Effector memory CD8-positive, alpha-beta T cell (primary cell): ENCODE measurements at regions not wholly inside any gene's neighbourhood (a gene's known extent, or its start where the extent isn't known, plus 50 kb on each side); places are given as distances from the start of the nearest gene placed in this dataset.
"Not testable (repeated sequence)": the region's sequence is repeated elsewhere in the genome, so short reads cannot be mapped to it uniquely, and the experiment has no call there.

Source experiments
- ATAC-seq: fragments of 150-1000 bp; cut with Tn5 transposase; replicated peaks from 2 replicates; pipeline ENCODE4 v1.10.0; 2021; ENCODE audit warnings: mild to moderate bottlenecking, moderate library complexity
- DNase-seq, 3 experiments: peaks; one replicate each; pipeline ENCODE4 v3.0.0; 2021
- H3K27ac Mint-ChIP-seq, 2 donors: one replicate each; pipeline ENCODE4 v1.8.0; 2022; ENCODE audit warnings: mild to moderate bottlenecking in 2 of 2, mixed read lengths in 2 of 2, moderate library complexity in 2 of 2
- H3K27me3 Mint-ChIP-seq, 2 donors: one replicate each; pipeline ENCODE4 v1.8.0; 2022; ENCODE audit warnings: mixed read lengths in 2 of 2
- H3K36me3 Mint-ChIP-seq: one replicate; pipeline ENCODE4 v1.8.0; 2022; ENCODE audit warnings: mild to moderate bottlenecking, moderate library complexity, mixed read lengths; ENCODE audit not compliant: insufficient read depth
- H3K4me1 Mint-ChIP-seq, 2 donors: one replicate each; pipeline ENCODE4 v1.8.0; 2022; ENCODE audit warnings: low read depth in 2 of 2, mixed read lengths in 2 of 2
- H3K4me3 Mint-ChIP-seq, 2 donors: one replicate each; pipeline ENCODE4 v1.8.0; 2022; ENCODE audit warnings: mild to moderate bottlenecking in 2 of 2, mixed read lengths in 2 of 2, moderate library complexity in 2 of 2
- H3K9me3 Mint-ChIP-seq, 2 donors: one replicate each; pipeline ENCODE4 v1.8.0; 2022; ENCODE audit warnings: mixed read lengths in 2 of 2

GRCh38 chr3:105958237-105959000 lies 89.6 kb upstream of the CBLB start:
- no peak for ATAC-seq
- peaks cover 2 to 4% of the 10 kb centered on the region in 2 donors for H3K4me1 Mint-ChIP-seq
- H3K4me3 Mint-ChIP-seq = no peak overlapping the region

GRCh38 chr3:105959851-105960250 lies 91.0 kb upstream of the CBLB start:
- no peak overlapping the region for H3K27ac Mint-ChIP-seq
- no peak for DNase-seq
- H3K4me1 Mint-ChIP-seq = peaks cover 2 to 4% of the 10 kb centered on the region in 2 donors
- H3K4me3 Mint-ChIP-seq = no peak overlapping the region
- no peaks in the 10 kb centered on the region for H3K9me3 Mint-ChIP-seq
- no peaks in the 10 kb centered on the region for H3K36me3 Mint-ChIP-seq
- no peak for ATAC-seq
- no peaks in the 10 kb centered on the region for H3K27me3 Mint-ChIP-seq

More at GRCh38 chr3:105958237-105959000, 89.6 kb upstream of the CBLB start:
- Mint-ChIP-seq H3K36me3 (no peaks in the 10 kb centered on the region), H3K27ac (peak overlapping the region in 1 of 2 donors; percentile 46), H3K27me3 (no peaks in the 10 kb centered on the region), H3K9me3 (no peaks in the 10 kb centered on the region)
- DNase-seq = no peak

- no peaks in the 10 kb centered on the region for H3K9me3 Mint-ChIP-seq
- no peak for ATAC-seq
- H3K27me3 Mint-ChIP-seq = no peaks in the 10 kb centered on the region
- H3K4me3 Mint-ChIP-seq = no peak overlapping the region
- H3K27ac Mint-ChIP-seq = no peak overlapping the region
- H3K4me1 Mint-ChIP-seq = peaks cover 0 to 2% of the 10 kb centered on the region in 2 donors
- H3K36me3 Mint-ChIP-seq = no peaks in the 10 kb centered on the region
- no peak for DNase-seq
These were observed 91.6 kb upstream of the CBLB start for GRCh38 chr3:105960381-105960780.

GRCh38 chr3:105963161-105963560 lies 94.3 kb upstream of the CBLB start:
- Mint-ChIP-seq H3K27me3 (no peaks in the 10 kb centered on the region), H3K4me1 (peaks cover 0 to 2% of the 10 kb centered on the region in 2 donors), H3K36me3 (no peaks in the 10 kb centered on the region), H3K4me3 (no peak overlapping the region), H3K27ac (no peak overlapping the region), H3K9me3 (no peaks in the 10 kb centered on the region)
- ATAC-seq (no peak), DNase-seq (no peak)

- H3K27ac Mint-ChIP-seq = no peak overlapping the region
- no peaks in the 10 kb centered on the region for H3K9me3 Mint-ChIP-seq
- no peak for DNase-seq
- H3K36me3 Mint-ChIP-seq = no peaks in the 10 kb centered on the region
- H3K4me1 Mint-ChIP-seq = no peaks in the 10 kb centered on the region
- H3K4me3 Mint-ChIP-seq = no peak overlapping the region
- no peak for ATAC-seq
- H3K27me3 Mint-ChIP-seq = no peaks in the 10 kb centered on the region
These were observed 96.6 kb upstream of the CBLB start for GRCh38 chr3:105965384-105965783.

GRCh38 chr3:105967117-105967516 lies 98.3 kb upstream of the CBLB start:
- Mint-ChIP-seq H3K4me1 (no peaks in the 10 kb centered on the region), H3K4me3 (no peak overlapping the region), H3K9me3 (peaks cover 8 to 11% of the 10 kb centered on the region in 2 donors), H3K36me3 (peaks cover 1% of the 10 kb centered on the region), H3K27me3 (no peaks in the 10 kb centered on the region), H3K27ac (no peak overlapping the region)
- ATAC-seq (no peak), DNase-seq (no peak)

GRCh38 chr3:105970283-105970682 lies 101.5 kb upstream of the CBLB start:
- Mint-ChIP-seq H3K4me3 (no peak overlapping the region), H3K4me1 (no peaks in the 10 kb centered on the region), H3K36me3 (peaks cover 2% of the 10 kb centered on the region), H3K27ac (no peak overlapping the region), H3K9me3 (peaks cover 11 to 13% of the 10 kb centered on the region in 2 donors), H3K27me3 (no peaks in the 10 kb centered on the region)
- DNase-seq (no peak), ATAC-seq (no peak)

- peaks cover 11 to 13% of the 10 kb centered on the region in 2 donors for H3K9me3 Mint-ChIP-seq
- H3K27ac Mint-ChIP-seq = no peak overlapping the region
- DNase-seq (no peak), ATAC-seq (no peak)
- H3K4me3 Mint-ChIP-seq = no peak overlapping the region
- no peaks in the 10 kb centered on the region for H3K27me3 Mint-ChIP-seq
- no peaks in the 10 kb centered on the region for H3K4me1 Mint-ChIP-seq
- H3K36me3 Mint-ChIP-seq = peaks cover 2% of the 10 kb centered on the region
These were observed 103.3 kb upstream of the CBLB start for GRCh38 chr3:105972069-105972468.

- Mint-ChIP-seq H3K4me1 (no peaks in the 10 kb centered on the region), H3K27me3 (no peaks in the 10 kb centered on the region), H3K4me3 (no peak overlapping the region), H3K9me3 (peaks cover 11 to 13% of the 10 kb centered on the region in 2 donors), H3K36me3 (peaks cover 2% of the 10 kb centered on the region), H3K27ac (no peak overlapping the region)
- ATAC-seq (no peak), DNase-seq (no peak)
These were observed 105.6 kb upstream of the CBLB start for GRCh38 chr3:105974381-105974780.

- Mint-ChIP-seq H3K4me3 (no peak overlapping the region), H3K4me1 (no peaks in the 10 kb centered on the region), H3K27ac (no peak overlapping the region), H3K9me3 (peaks cover 10 to 11% of the 10 kb centered on the region in 2 donors), H3K36me3 (peaks cover 2% of the 10 kb centered on the region), H3K27me3 (no peaks in the 10 kb centered on the region)
- no peak for DNase-seq
- no peak for ATAC-seq
These were observed 107.4 kb upstream of the CBLB start for GRCh38 chr3:105976196-105976595.

- no peaks in the 10 kb centered on the region for H3K36me3 Mint-ChIP-seq
- no peaks in the 10 kb centered on the region for H3K27me3 Mint-ChIP-seq
- no peak overlapping the region for H3K27ac Mint-ChIP-seq
- no peaks in the 10 kb centered on the region for H3K9me3 Mint-ChIP-seq
- H3K4me3 Mint-ChIP-seq = no peak overlapping the region
- no peak for DNase-seq
- ATAC-seq = no peak
- peaks cover 4 to 6% of the 10 kb centered on the region in 2 donors for H3K4me1 Mint-ChIP-seq
These were observed 111.1 kb upstream of the CBLB start for GRCh38 chr3:105979961-105980360.

GRCh38 chr3:105982207-105982606 lies 113.4 kb upstream of the CBLB start:
- H3K9me3 Mint-ChIP-seq = no peaks in the 10 kb centered on the region
- peaks cover 10 to 18% of the 10 kb centered on the region in 2 donors for H3K4me1 Mint-ChIP-seq
- H3K27me3 Mint-ChIP-seq = no peaks in the 10 kb centered on the region
- no peak overlapping the region for H3K4me3 Mint-ChIP-seq
- no peak for ATAC-seq
- no peak for DNase-seq
- no peak overlapping the region for H3K27ac Mint-ChIP-seq
- H3K36me3 Mint-ChIP-seq = no peaks in the 10 kb centered on the region

- H3K4me1 Mint-ChIP-seq = peaks cover 24 to 38% of the 10 kb centered on the region in 2 donors
- H3K4me3 Mint-ChIP-seq = peak overlapping the region in 1 of 2 donors; percentile 27
- H3K36me3 Mint-ChIP-seq = no peaks in the 10 kb centered on the region
- H3K27me3 Mint-ChIP-seq = no peaks in the 10 kb centered on the region
- peak overlapping the region in 1 of 2 donors; percentile 13 for H3K27ac Mint-ChIP-seq
- DNase-seq (no peak), ATAC-seq (peak; percentile 80)
- H3K9me3 Mint-ChIP-seq = peaks cover 0 to 4% of the 10 kb centered on the region in 2 donors
These were observed 116.0 kb upstream of the CBLB start for GRCh38 chr3:105984837-105985236.

GRCh38 chr3:105986343-105986742 lies 117.5 kb upstream of the CBLB start:
- not testable (repeated sequence) for H3K27me3 Mint-ChIP-seq, DNase-seq, H3K9me3 Mint-ChIP-seq, H3K36me3 Mint-ChIP-seq, ATAC-seq, H3K4me3 Mint-ChIP-seq
- H3K4me1 Mint-ChIP-seq = peaks cover 24 to 38% of the 10 kb centered on the region in 2 donors
- H3K27ac Mint-ChIP-seq = peak overlapping the region in 1 of 2 donors; percentile 39
